H9 (cell line): ENCODE measurements at regions not wholly inside any gene's neighbourhood (a gene's known extent, or its start where the extent isn't known, plus 50 kb on each side); places are given as distances from the start of the nearest gene placed in this dataset.

ENCODE experiments used
- DNase-seq: peaks from one replicate; pipeline ENCODE4 v3.0.0-alpha.2; 2017
- H2AFZ ChIP-seq: one replicate; pipeline ENCODE4 v1.6.1; 2013; ENCODE audit warnings: mild to moderate bottlenecking, low read length, control low read depth, moderate library complexity
- H2AK5ac ChIP-seq: 2 replicates; pipeline ENCODE4 v1.6.1; 2013; ENCODE audit warnings: low read length, control low read depth, mixed read lengths; ENCODE audit not compliant: insufficient read length
- H2BK120ac ChIP-seq: one replicate; pipeline ENCODE4 v1.6.1; 2013; ENCODE audit warnings: low read depth, mild to moderate bottlenecking, low read length, control low read depth, inconsistent platforms; ENCODE audit not compliant: poor library complexity, severe bottlenecking
- H2BK12ac ChIP-seq: 2 replicates; pipeline ENCODE4 v1.6.1; 2013; ENCODE audit warnings: low read length, control low read depth, mixed read lengths, low read depth; ENCODE audit not compliant: insufficient read length
- H2BK15ac ChIP-seq: 2 replicates; pipeline ENCODE4 v1.6.1; 2013; ENCODE audit warnings: low read depth, low read length, control low read depth
- H2BK20ac ChIP-seq: one replicate; pipeline ENCODE4 v1.6.1; 2013; ENCODE audit warnings: low read depth, mild to moderate bottlenecking, low read length, control low read depth, inconsistent platforms; ENCODE audit not compliant: poor library complexity, severe bottlenecking
- H2BK5ac ChIP-seq: 2 replicates; pipeline ENCODE4 v1.6.1; 2013; ENCODE audit warnings: low read length, control low read depth, mixed read lengths; ENCODE audit not compliant: insufficient read length
- H3K14ac ChIP-seq: 2 replicates; pipeline ENCODE4 v1.6.1; 2013; ENCODE audit warnings: low read length, control low read depth; ENCODE audit not compliant: insufficient read depth
- H3K18ac ChIP-seq: 2 replicates; pipeline ENCODE4 v1.6.1; 2013; ENCODE audit warnings: low read depth, mild to moderate bottlenecking, mixed read lengths, low read length, control low read depth; ENCODE audit not compliant: insufficient read length
- H3K23ac ChIP-seq: 2 replicates; pipeline ENCODE4 v1.6.1; 2013; ENCODE audit warnings: low read length, control low read depth, mixed read lengths, low read depth; ENCODE audit not compliant: insufficient read length
- H3K23me2 ChIP-seq: 2 replicates; pipeline ENCODE4 v1.6.1; 2013; ENCODE audit warnings: low read depth, mild to moderate bottlenecking, mixed read lengths, low read length, control low read depth; ENCODE audit not compliant: insufficient read length, poor library complexity, severe bottlenecking
- H3K27ac ChIP-seq: 2 replicates; pipeline ENCODE4 v1.5.1; 2013; ENCODE audit warnings: low read length, control low read depth, mixed read lengths, low read depth; ENCODE audit not compliant: insufficient read length
- H3K27me3 ChIP-seq: 2 replicates; pipeline ENCODE4 v1.6.1; 2013; ENCODE audit warnings: low read length, control low read depth, inconsistent platforms; ENCODE audit not compliant: insufficient read depth
- H3K4ac ChIP-seq: 2 replicates; pipeline ENCODE4 v1.6.1; 2013; ENCODE audit warnings: low read depth, mild to moderate bottlenecking, control low read depth, inconsistent platforms, low read length, moderate library complexity
- H3K4me1 ChIP-seq: 2 replicates; pipeline ENCODE4 v1.6.1; 2013; ENCODE audit warnings: low read length, control low read depth, inconsistent platforms; ENCODE audit not compliant: insufficient read depth
- H3K4me2 ChIP-seq: 2 replicates; pipeline ENCODE4 v1.6.1; 2013; ENCODE audit warnings: low read length, control low read depth, mixed read lengths; ENCODE audit not compliant: insufficient read length, insufficient read depth
- H3K56ac ChIP-seq: 2 replicates; pipeline ENCODE4 v1.6.1; 2013; ENCODE audit warnings: low read depth, mild to moderate bottlenecking, mixed read lengths, low read length, control low read depth; ENCODE audit not compliant: insufficient read length
- H3K79me1 ChIP-seq: 2 replicates; pipeline ENCODE4 v1.6.1; 2013; ENCODE audit warnings: low read depth, mild to moderate bottlenecking, moderate library complexity, low read length, control low read depth, inconsistent platforms; ENCODE audit not compliant: insufficient read depth, poor library complexity, severe bottlenecking
- H3K79me2 ChIP-seq: 2 replicates; pipeline ENCODE4 v1.6.1; 2013; ENCODE audit warnings: low read length, control low read depth, inconsistent platforms; ENCODE audit not compliant: insufficient read depth
- H3K9ac ChIP-seq: 2 replicates; pipeline ENCODE4 v1.6.1; 2013; ENCODE audit warnings: low read length, control low read depth, mixed read lengths; ENCODE audit not compliant: insufficient read length; ENCODE audit errors: extremely low read depth
- H3K9me3 ChIP-seq: one replicate; pipeline ENCODE4 v1.6.1; 2013; ENCODE audit warnings: low read depth, low read length, inconsistent platforms; ENCODE audit not compliant: control insufficient read depth
- H3T11ph ChIP-seq: one replicate; pipeline ENCODE4 v1.6.1; 2013; ENCODE audit warnings: mild to moderate bottlenecking, low read length, control low read depth, inconsistent platforms
- H4K20me1 ChIP-seq: one replicate; pipeline ENCODE4 v1.6.1; 2013; ENCODE audit not compliant: control insufficient read depth, insufficient read length, insufficient read depth
- H4K5ac ChIP-seq: 2 replicates; pipeline ENCODE4 v1.6.1; 2013; ENCODE audit warnings: low read depth, mild to moderate bottlenecking, mixed read lengths, low read length, control low read depth; ENCODE audit not compliant: insufficient read length
- H4K8ac ChIP-seq: replicated peaks from 2 replicates; pipeline ENCODE4 v1.6.1; 2013; ENCODE audit warnings: low read length, control low read depth, mixed read lengths, low read depth; ENCODE audit not compliant: insufficient read length
- H4K91ac ChIP-seq: 2 replicates; pipeline ENCODE4 v1.6.1; 2013; ENCODE audit warnings: low read depth, mild to moderate bottlenecking, moderate library complexity, mixed read lengths, low read length, control low read depth; ENCODE audit not compliant: insufficient read length
- H3K27ac Mint-ChIP-seq, 3 experiments: 2 replicates in 2 of 3; 3 replicates in 1 of 3; pipeline ENCODE4 v1.8.0; 2020 to 2021; ENCODE audit warnings: mixed read lengths in 3 of 3, mild to moderate bottlenecking in 1 of 3, moderate library complexity in 1 of 3
- H3K27me3 Mint-ChIP-seq: 2 replicates; pipeline ENCODE4 v1.8.0; 2021; ENCODE audit warnings: low read depth, mild to moderate bottlenecking, moderate library complexity, mixed read lengths
- H3K36me3 Mint-ChIP-seq, 3 experiments: 2 replicates in 2 of 3; 3 replicates in 1 of 3; pipeline ENCODE4 v1.8.0; 2020 to 2021; ENCODE audit warnings: low read depth in 3 of 3, mixed read lengths in 3 of 3; ENCODE audit not compliant: insufficient read depth in 1 of 3
- H3K4me1 Mint-ChIP-seq, 2 experiments: 2 replicates each; pipeline ENCODE4 v1.8.0; 2020; ENCODE audit warnings: mixed read lengths in 2 of 2
- H3K4me3 Mint-ChIP-seq, 2 experiments: 2 replicates in 1 of 2; 3 replicates in 1 of 2; pipeline ENCODE4 v1.8.0; 2020 to 2021; ENCODE audit warnings: mild to moderate bottlenecking in 2 of 2, mixed read lengths in 2 of 2, moderate library complexity in 1 of 2
- H3K9me3 Mint-ChIP-seq, 2 experiments: 2 replicates in 1 of 2; 3 replicates in 1 of 2; pipeline ENCODE4 v1.8.0; 2020; ENCODE audit warnings: mild to moderate bottlenecking in 2 of 2, mixed read lengths in 2 of 2, moderate library complexity in 1 of 2
- WGBS: extraction: QIAGEN DNeasy Blood & Tissue Kit; methylation state at CpG from one replicate; pipeline ENCODE4 v1.1.7; 2013; ENCODE audit warnings: missing lambda C conversion rate, low lambda C conversion rate, mixed read lengths; ENCODE audit not compliant: insufficient read length; ENCODE audit errors: extremely low coverage; 5-methylcytosine and 5-hydroxymethylcytosine counted together
- TF ChIP-seq, protein P1 (sequence below): fragments of 200-600 bp; sonication (generic); conservative IDR thresholded peaks from 3 replicates; pipeline ENCODE4 v1.8.0; 2021; ENCODE audit warnings: antibody characterized with exemption, mild to moderate bottlenecking

- TF ChIP-seq, protein P1, sequence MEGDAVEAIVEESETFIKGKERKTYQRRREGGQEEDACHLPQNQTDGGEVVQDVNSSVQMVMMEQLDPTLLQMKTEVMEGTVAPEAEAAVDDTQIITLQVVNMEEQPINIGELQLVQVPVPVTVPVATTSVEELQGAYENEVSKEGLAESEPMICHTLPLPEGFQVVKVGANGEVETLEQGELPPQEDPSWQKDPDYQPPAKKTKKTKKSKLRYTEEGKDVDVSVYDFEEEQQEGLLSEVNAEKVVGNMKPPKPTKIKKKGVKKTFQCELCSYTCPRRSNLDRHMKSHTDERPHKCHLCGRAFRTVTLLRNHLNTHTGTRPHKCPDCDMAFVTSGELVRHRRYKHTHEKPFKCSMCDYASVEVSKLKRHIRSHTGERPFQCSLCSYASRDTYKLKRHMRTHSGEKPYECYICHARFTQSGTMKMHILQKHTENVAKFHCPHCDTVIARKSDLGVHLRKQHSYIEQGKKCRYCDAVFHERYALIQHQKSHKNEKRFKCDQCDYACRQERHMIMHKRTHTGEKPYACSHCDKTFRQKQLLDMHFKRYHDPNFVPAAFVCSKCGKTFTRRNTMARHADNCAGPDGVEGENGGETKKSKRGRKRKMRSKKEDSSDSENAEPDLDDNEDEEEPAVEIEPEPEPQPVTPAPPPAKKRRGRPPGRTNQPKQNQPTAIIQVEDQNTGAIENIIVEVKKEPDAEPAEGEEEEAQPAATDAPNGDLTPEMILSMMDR: no peak
These were observed 133.6 kb upstream of the SLC38A2 start for GRCh38 chr12:46506198-46506597.

More at GRCh38 chr12:46506198-46506597, 133.6 kb upstream of the SLC38A2 start:
- H3K23me2 ChIP-seq: no peaks in the 10 kb centered on the region
- no peak overlapping the region for H2BK12ac ChIP-seq
- H4K91ac ChIP-seq: no peak overlapping the region
- H3K4me1 ChIP-seq: no peaks in the 10 kb centered on the region
- H3K4me2 ChIP-seq: no peak overlapping the region
- no peak overlapping the region for H4K5ac ChIP-seq
- H3K4ac ChIP-seq: no peak overlapping the region
- H4K8ac ChIP-seq: no peak overlapping the region
- no peaks in the 10 kb centered on the region for H3K79me2 ChIP-seq
- no peak overlapping the region for H2BK20ac ChIP-seq
- no peaks in the 10 kb centered on the region for H3K27me3 Mint-ChIP-seq
- DNase-seq: no peak
- H2AFZ ChIP-seq: no peak overlapping the region
- H3K27me3 ChIP-seq: no peaks in the 10 kb centered on the region
- H2BK120ac ChIP-seq: no peak overlapping the region
- H3K18ac ChIP-seq: no peak overlapping the region
- no peak overlapping the region for H3K23ac ChIP-seq
- no peak overlapping the region for H3K27ac ChIP-seq
- H3K14ac ChIP-seq: no peak overlapping the region
- no peak overlapping the region for H2BK5ac ChIP-seq
- H3K9me3 ChIP-seq: peaks cover 6% of the 10 kb centered on the region
- no peak overlapping the region for H2BK15ac ChIP-seq
- H3T11ph ChIP-seq: no peak overlapping the region
- no CpG with 5 or more reads among the region's 2 CpGs for WGBS
- H2AK5ac ChIP-seq: no peak overlapping the region
- peaks cover 23 to 31% (median 31%) of the 10 kb centered on the region in 3 experiments for H3K36me3 Mint-ChIP-seq
- no peaks in the 10 kb centered on the region for H3K79me1 ChIP-seq
- H3K9ac ChIP-seq: no peak overlapping the region
- no peak overlapping the region for H3K27ac Mint-ChIP-seq
- no peak overlapping the region for H3K4me3 Mint-ChIP-seq
- no peak overlapping the region for H3K56ac ChIP-seq
- H3K9me3 Mint-ChIP-seq: peaks cover 40 to 48% of the 10 kb centered on the region in 2 experiments
- no peaks in the 10 kb centered on the region for H4K20me1 ChIP-seq
- no peaks in the 10 kb centered on the region for H3K4me1 Mint-ChIP-seq
